ENCODE measurements at regions not wholly inside any gene's neighbourhood (a gene's known extent, or its start where the extent isn't known, plus 50 kb on each side); places are given as distances from the start of the nearest gene placed in this dataset.

- Histone ChIP-seq H3K4me1 (peaks cover 0 to 23% of the 10 kb centered on the region in 2 donors), H3K27me3 (no peaks in the 10 kb centered on the region), H3K36me3 (no peaks in the 10 kb centered on the region), H3K4me3 (peak overlapping the region; percentile 71 to 73), H3K9me3 (no peaks in the 10 kb centered on the region), H3K27ac (peak overlapping the region in 1 of 2 donors; percentile 81)
- DNase-seq (ENCODE audit: low spot score in 2 of 2): no peak
- TF ChIP-seq, protein P1, sequence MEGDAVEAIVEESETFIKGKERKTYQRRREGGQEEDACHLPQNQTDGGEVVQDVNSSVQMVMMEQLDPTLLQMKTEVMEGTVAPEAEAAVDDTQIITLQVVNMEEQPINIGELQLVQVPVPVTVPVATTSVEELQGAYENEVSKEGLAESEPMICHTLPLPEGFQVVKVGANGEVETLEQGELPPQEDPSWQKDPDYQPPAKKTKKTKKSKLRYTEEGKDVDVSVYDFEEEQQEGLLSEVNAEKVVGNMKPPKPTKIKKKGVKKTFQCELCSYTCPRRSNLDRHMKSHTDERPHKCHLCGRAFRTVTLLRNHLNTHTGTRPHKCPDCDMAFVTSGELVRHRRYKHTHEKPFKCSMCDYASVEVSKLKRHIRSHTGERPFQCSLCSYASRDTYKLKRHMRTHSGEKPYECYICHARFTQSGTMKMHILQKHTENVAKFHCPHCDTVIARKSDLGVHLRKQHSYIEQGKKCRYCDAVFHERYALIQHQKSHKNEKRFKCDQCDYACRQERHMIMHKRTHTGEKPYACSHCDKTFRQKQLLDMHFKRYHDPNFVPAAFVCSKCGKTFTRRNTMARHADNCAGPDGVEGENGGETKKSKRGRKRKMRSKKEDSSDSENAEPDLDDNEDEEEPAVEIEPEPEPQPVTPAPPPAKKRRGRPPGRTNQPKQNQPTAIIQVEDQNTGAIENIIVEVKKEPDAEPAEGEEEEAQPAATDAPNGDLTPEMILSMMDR (IDR thresholded peaks at IDR 0.05): no peak
- intact Hi-C loops (cut with DNase I): no loop called here
These were observed 150.8 kb upstream of the FGGY start for GRCh38 chr1:59146056-59146455.

DNA sequence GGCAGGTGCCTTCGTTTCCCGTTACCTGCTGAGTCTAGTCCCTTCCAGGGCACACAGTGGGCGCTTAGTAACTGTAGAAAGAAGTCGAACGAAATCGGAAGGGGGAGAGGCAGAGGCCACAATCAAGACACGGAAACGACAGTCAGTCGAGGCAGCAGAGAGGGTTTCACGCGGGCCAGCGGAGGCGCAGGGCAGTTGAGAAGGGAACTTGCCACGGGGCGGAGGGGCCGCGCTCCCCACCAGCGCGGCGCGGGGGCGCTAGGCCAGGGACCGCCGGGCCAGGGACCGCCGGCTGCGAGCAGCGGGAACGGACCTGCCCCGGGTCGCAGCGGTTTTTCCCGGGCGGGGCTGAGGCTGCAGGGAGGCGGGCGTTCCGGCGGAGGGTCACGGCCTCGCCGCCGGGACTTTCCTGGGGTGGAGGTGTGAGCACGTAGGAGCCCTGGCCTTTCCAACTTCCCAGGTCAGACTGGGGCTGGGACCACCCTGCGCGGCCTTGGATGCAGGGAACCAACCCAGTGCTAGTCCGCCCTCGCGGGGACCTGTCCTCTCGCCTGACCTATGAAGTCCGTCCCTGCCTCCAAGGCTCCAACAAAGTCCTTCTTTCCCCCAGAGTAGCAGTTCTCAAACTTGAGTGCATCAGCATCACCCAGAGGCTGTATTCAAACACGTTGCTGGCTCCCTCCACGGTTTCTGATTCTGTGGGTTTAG lies 150.1 kb upstream of the FGGY start:
- TF ChIP-seq, protein P1 (IDR thresholded peaks at IDR 0.05): no peak
- no peaks in the 10 kb centered on the region for H3K9me3 ChIP-seq
- H3K27me3 ChIP-seq: no peaks in the 10 kb centered on the region
- peaks cover 0 to 29% of the 10 kb centered on the region in 2 donors for H3K4me1 ChIP-seq
- intact Hi-C loops (cut with DNase I): no loop called here
- DNase-seq (ENCODE audit: low spot score in 2 of 2): peak in 1 of 2 donors; percentile 74
- peak overlapping the region; percentile 71 to 73 for H3K4me3 ChIP-seq
- H3K27ac ChIP-seq: peak overlapping the region; percentile 76 to 81
- no peaks in the 10 kb centered on the region for H3K36me3 ChIP-seq

DNA sequence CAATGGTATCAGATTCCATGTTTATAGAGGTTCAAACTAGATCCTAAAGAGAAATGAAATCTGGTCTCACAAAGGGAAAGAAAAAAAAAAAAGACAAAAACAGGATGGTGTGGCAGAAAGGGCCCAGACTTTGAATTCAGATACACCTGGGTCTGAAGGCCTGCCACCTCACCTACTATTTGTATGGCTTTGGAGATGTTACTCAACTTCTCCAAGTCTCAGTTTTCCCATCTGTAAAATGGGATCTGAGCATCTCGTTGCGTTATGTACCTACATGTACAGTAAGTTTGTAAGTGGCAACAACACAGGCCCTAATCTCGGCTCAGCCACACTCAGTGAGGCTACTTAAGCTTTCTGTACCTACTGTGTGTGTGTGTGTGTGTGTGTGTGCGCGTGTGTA lies 147.5 kb upstream of the FGGY start:
- Histone ChIP-seq H3K27ac (peak overlapping the region; percentile 4 to 42), H3K36me3 (no peaks in the 10 kb centered on the region), H3K4me3 (no peak overlapping the region), H3K27me3 (no peaks in the 10 kb centered on the region), H3K9me3 (no peaks in the 10 kb centered on the region), H3K4me1 (peaks cover 0 to 29% of the 10 kb centered on the region in 2 donors)
- TF ChIP-seq, protein P1 (IDR thresholded peaks at IDR 0.05): no peak
- DNase-seq (ENCODE audit: low spot score in 2 of 2): no peak
- intact Hi-C loops (cut with DNase I): no loop called here

- no peaks in the 10 kb centered on the region for H3K9me3 ChIP-seq
- H3K4me1 ChIP-seq: peaks cover 0 to 30% of the 10 kb centered on the region in 2 donors
- TF ChIP-seq, protein P1 (IDR thresholded peaks at IDR 0.05): no peak
- peak; percentile 43 to 93 for DNase-seq (ENCODE audit: low spot score in 2 of 2)
- H3K36me3 ChIP-seq: no peaks in the 10 kb centered on the region
- intact Hi-C loops (cut with DNase I): loop anchor here (2.0 to 5.0 kb wide), 4 partner anchors 77 to 366 kb away; partner anchors contain the start of gene JUN
- H3K27me3 ChIP-seq: no peaks in the 10 kb centered on the region
- peak overlapping the region; percentile 73 to 81 for H3K27ac ChIP-seq
- H3K4me3 ChIP-seq: peak overlapping the region; percentile 41 to 52
These were observed 146.1 kb upstream of the FGGY start for GRCh38 chr1:59150577-59151386.

GRCh38 chr1:59151387-59151761 lies 145.5 kb upstream of the FGGY start:
- no peaks in the 10 kb centered on the region for H3K9me3 ChIP-seq
- peak overlapping the region; percentile 73 to 81 for H3K27ac ChIP-seq
- DNase-seq (ENCODE audit: low spot score in 2 of 2): no peak
- TF ChIP-seq, protein P1 (IDR thresholded peaks at IDR 0.05): no peak
- intact Hi-C loops (cut with DNase I): loop anchor here (2.0 to 5.0 kb wide), 4 partner anchors 76 to 367 kb away; partner anchors contain the start of gene JUN
- H3K4me3 ChIP-seq: peak overlapping the region; percentile 41 to 52
- H3K27me3 ChIP-seq: no peaks in the 10 kb centered on the region
- no peaks in the 10 kb centered on the region for H3K36me3 ChIP-seq
- peaks cover 0 to 29% of the 10 kb centered on the region in 2 donors for H3K4me1 ChIP-seq

Data from ascending aorta (tissue), 2 donors.